ENCODE measurements at regions not wholly inside any gene's neighbourhood (a gene's known extent, or its start where the extent isn't known, plus 50 kb on each side); places are given as distances from the start of the nearest gene placed in this dataset.

DNA sequence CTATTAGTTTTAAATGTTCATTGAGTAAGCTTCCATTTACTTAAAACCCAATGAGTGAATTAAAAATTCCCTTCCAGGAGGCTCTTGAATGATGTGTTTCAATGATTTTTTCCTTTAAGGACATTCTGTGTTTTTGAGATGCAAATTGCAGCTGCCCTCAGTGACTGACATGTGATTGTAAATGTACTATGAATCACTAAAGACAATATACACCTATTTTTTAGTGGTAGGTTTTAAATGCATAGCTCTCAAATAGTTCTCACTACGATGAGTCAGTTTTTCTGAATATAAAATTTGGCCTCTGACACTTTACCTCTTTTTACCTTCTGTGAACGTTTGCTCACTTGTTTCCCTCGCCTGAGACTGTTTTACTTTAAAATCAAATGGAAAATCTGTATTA is 204.7 kb downstream of the BARHL2 start:
- TF ChIP-seq CTCF (IDR thresholded peaks at IDR 0.05; ENCODE audit: low read length): no peak
- TF ChIP-seq EZH2 (IDR thresholded peaks at IDR 0.05; ENCODE audit: borderline replicate concordance, low read length): no peak
